T-helper 17 cell (primary cell): ENCODE measurements at regions not wholly inside any gene's neighbourhood (a gene's known extent, or its start where the extent isn't known, plus 50 kb on each side); places are given as distances from the start of the nearest gene placed in this dataset.
"Not testable (repeated sequence)": the region's sequence is repeated elsewhere in the genome, so short reads cannot be mapped to it uniquely, and the experiment has no call there.

Experiments
- ATAC-seq: fragments of 150-1000 bp; cut with Tn5 transposase; 2 replicates; pipeline ENCODE4 v1.10.0; 2021; ENCODE audit warnings: mild to moderate bottlenecking, moderate library complexity
- DNase-seq, 3 donors: peaks; one replicate each; pipeline versions ENCODE4 v3.0.0 to v3.0.0-alpha.2; 2020 to 2021
- H3K9me3 ChIP-seq: one replicate; pipeline ENCODE4 v1.7.0; 2013; ENCODE audit warnings: low read length, mild to moderate bottlenecking; ENCODE audit not compliant: control insufficient read depth, poor library complexity, severe bottlenecking
- H3K27ac Mint-ChIP-seq: one replicate; pipeline ENCODE4 v1.8.0; 2022; ENCODE audit warnings: mild to moderate bottlenecking, moderate library complexity, mixed read lengths
- H3K27me3 Mint-ChIP-seq: one replicate; pipeline ENCODE4 v1.8.0; 2022; ENCODE audit warnings: mixed read lengths
- H3K36me3 Mint-ChIP-seq: one replicate; pipeline ENCODE4 v1.8.0; 2022; ENCODE audit warnings: low read depth, mixed read lengths
- H3K4me1 Mint-ChIP-seq: one replicate; pipeline ENCODE4 v1.8.0; 2022; ENCODE audit warnings: mild to moderate bottlenecking, mixed read lengths
- H3K4me3 Mint-ChIP-seq: one replicate; pipeline ENCODE4 v1.8.0; 2022; ENCODE audit warnings: mild to moderate bottlenecking, moderate library complexity, mixed read lengths

DNA sequence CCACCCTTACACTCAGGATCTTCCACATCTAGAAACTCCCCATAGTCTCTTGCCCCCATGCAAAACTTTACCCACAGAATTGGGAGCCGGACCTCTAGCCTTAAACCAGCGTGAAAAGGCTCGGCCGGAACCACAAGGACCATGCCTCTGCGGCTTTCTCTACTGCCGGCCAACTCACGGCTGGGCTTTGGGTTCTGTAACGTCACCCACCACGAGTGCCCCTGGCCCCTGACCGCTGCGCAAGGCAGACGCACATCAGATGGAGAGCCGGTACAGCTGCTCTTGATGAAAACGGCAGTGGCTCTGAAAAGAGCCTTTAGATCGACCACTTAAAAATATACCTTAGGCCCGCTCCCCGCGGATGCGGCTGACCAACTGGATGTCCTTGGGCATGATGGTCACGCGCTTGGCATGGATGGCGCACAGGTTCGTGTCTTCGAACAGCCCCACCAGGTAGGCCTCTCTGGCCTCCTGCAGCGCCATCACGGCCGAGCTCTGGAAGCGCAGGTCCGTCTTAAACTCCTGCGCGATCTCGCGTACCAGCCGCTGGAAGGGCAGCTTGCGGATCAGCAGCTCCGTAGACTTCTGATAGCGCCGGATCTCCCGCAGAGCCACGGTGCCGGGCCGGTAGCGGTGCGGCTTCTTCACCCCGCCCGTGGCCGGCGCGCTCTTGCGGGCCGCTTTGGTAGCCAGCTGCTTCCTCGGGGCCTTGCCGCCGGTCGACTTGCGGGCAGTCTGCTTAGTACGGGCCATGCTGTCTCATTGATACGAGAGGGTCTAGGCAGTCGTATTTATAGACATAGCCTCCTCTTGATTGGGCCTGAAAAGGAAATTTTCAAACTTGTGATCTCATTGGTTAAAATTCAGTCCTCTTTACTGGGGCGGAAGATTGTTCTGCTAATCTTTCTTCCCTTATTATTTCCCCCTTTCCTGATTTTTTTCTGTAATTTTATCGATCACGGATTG, 66.3 kb downstream of the FAM72C start:
- peak overlapping the region; percentile 87 for H3K4me3 Mint-ChIP-seq
- DNase-seq (peak in 2 of 3 donors; percentile 8), ATAC-seq (peak; percentile 52)
- H3K9me3 ChIP-seq, H3K27ac Mint-ChIP-seq, H3K4me1 Mint-ChIP-seq, H3K27me3 Mint-ChIP-seq, H3K36me3 Mint-ChIP-seq: not testable (repeated sequence)

DNA sequence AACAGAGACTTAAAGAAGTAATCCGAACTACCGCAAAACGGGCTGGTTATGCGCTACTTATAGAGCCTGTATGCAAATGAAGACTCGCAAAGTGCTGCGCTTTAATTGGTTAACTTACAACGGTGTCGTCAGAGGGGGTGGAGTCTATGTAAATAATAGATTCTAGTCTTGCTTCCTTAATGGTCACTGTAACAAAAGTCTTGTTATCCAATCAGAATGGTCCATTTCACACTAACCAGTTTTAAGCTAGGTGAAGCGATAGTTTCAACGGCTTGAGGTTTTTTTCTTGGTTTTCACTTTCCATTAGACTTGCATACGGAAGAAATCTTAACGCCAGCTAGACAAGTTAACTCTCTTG, 67.2 kb downstream of the FAM72C start:
- not testable (repeated sequence) for H3K36me3 Mint-ChIP-seq, H3K4me1 Mint-ChIP-seq, H3K4me3 Mint-ChIP-seq, H3K27ac Mint-ChIP-seq, H3K27me3 Mint-ChIP-seq, DNase-seq, H3K9me3 ChIP-seq
- peak; percentile 86 for ATAC-seq

DNA sequence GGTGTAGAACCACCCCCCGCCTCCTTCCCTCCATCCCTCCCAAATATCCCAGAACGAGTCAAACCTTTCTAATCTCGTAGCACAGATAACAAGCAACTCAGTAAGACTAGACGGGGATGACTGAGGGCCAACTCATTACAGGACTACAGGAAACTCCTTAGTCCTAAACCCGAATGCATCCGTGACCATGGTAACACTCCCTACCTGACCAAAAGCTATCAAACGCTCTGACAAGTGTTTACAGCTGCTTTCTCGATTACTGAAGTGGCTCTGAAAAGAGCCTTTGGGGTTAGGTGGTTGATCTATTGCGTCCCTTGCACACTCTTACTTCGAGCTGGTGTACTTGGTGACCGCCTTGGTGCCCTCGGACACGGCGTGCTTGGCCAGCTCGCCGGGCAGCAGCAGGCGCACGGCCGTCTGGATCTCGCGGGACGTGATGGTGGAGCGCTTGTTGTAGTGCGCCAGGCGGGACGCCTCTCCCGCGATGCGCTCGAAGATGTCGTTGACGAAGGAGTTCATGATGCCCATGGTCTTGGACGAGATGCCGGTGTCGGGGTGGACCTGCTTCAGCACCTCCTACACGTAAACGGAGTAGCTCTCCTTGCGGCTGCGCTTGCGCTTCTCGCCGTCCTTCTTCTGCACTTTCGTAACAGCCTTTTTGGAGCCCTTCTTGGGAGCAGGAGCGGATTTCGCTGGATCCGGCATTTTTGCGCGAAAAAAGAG, 67.7 kb downstream of the FAM72C start:
- not testable (repeated sequence) for H3K27ac Mint-ChIP-seq, H3K36me3 Mint-ChIP-seq, H3K4me1 Mint-ChIP-seq, DNase-seq, H3K9me3 ChIP-seq, H3K4me3 Mint-ChIP-seq, H3K27me3 Mint-ChIP-seq
- ATAC-seq = peak; percentile 24

- not testable (repeated sequence) for H3K4me3 Mint-ChIP-seq, H3K9me3 ChIP-seq, H3K36me3 Mint-ChIP-seq, H3K27ac Mint-ChIP-seq, DNase-seq, H3K27me3 Mint-ChIP-seq, H3K4me1 Mint-ChIP-seq, ATAC-seq
These were observed 75.4 kb downstream of the FAM72C start for GRCh38 chr1:143896377-143896776.

GRCh38 chr1:143884932-143885574, 86.7 kb downstream of the FAM72C start:
- H3K4me3 Mint-ChIP-seq, H3K27me3 Mint-ChIP-seq, H3K9me3 ChIP-seq, H3K4me1 Mint-ChIP-seq, H3K36me3 Mint-ChIP-seq, H3K27ac Mint-ChIP-seq: not testable (repeated sequence)
- peak; percentile 94 for ATAC-seq
- peak; percentile 68 to 71 (median 70) for DNase-seq

DNA sequence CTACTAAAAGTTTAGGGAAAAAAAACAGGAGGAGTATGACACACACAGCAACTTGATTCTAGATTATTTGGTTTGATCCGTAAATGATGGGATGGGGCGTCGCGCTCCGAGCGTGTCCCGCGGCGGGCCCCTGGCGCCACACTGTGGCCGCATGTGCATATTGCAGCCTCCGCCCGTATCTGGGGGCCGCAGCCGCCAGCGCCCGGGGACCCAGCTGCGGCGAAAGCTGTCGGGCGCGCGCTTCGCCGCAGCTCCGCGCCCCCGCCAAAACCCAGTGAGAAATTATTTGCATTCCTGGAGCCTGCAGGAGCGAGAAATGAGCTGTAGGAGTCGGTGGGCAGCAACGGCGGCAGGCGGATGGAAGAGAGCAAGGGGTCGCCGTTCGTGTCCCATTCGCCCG, 87.3 kb downstream of the FAM72C start:
- H3K9me3 ChIP-seq, H3K27me3 Mint-ChIP-seq, H3K36me3 Mint-ChIP-seq, H3K27ac Mint-ChIP-seq, H3K4me1 Mint-ChIP-seq: not testable (repeated sequence)
- peak; percentile 92 for ATAC-seq
- peak overlapping the region; percentile 55 for H3K4me3 Mint-ChIP-seq
- DNase-seq = peak; percentile 26 to 62 (median 45)

DNA sequence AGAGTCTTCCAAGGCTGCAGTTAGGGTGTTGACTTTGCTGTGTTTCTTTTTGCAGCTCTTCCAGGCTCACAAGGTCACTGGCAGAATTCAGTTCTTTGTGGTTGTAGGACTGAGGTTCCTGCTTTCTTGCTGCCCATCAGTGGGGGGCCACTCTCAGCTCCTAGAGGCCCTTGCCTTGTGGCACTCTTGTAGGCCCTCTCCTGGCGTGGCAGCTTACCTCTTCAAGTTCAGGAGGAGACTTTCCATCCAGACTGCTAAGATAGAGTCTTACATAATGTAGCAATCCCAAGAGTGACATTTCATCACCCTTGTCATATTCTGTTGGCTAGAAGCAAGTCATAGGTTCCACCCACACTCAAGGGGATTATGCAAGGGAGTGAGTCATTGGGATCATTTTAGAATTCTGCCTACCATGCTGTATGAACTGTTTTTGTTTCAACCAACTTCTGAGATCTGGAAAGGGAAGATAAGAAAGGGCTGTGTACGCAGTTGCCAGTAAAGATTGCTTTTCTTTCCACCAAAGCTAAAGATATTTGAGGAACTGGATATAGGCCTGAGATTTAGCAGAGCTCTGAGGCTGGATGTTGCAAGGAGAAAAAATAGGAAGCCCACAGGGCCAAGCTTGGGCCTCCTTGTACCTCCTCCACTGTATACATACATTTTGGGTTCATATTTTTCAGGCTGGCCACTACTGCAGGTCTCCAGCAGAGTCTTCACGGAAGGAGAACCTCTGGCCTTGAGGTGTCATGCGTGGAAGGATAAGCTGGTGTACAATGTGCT, 91.8 kb downstream of the FAM72C start:
- not testable (repeated sequence) for H3K4me3 Mint-ChIP-seq, H3K27ac Mint-ChIP-seq, H3K27me3 Mint-ChIP-seq, H3K4me1 Mint-ChIP-seq, ATAC-seq, H3K36me3 Mint-ChIP-seq, DNase-seq, H3K9me3 ChIP-seq

DNA sequence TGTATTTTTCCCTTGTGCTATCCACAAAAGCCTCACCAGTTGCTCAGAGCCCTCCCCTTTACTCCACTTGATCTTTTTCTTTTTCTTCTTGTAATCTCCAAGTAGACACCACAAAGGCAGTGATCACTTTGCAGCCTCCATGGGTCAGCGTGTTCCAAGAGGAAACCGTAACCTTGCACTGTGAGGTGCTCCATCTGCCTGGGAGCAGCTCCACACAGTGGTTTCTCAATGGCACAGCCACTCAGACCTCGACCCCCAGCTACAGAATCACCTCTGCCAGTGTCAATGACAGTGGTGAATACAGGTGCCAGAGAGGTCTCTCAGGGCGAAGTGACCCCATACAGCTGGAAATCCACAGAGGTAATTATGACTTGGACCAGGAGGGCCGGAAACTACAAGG, 95.8 kb downstream of the FAM72C start:
- not testable (repeated sequence) for DNase-seq, H3K4me1 Mint-ChIP-seq, ATAC-seq, H3K27me3 Mint-ChIP-seq, H3K27ac Mint-ChIP-seq, H3K36me3 Mint-ChIP-seq, H3K4me3 Mint-ChIP-seq, H3K9me3 ChIP-seq

- ATAC-seq, H3K4me1 Mint-ChIP-seq, DNase-seq, H3K27ac Mint-ChIP-seq, H3K9me3 ChIP-seq, H3K27me3 Mint-ChIP-seq, H3K4me3 Mint-ChIP-seq, H3K36me3 Mint-ChIP-seq: not testable (repeated sequence)
These were observed 97.2 kb downstream of the FAM72C start for GRCh38 chr1:143874625-143875024.

GRCh38 chr1:143873650-143874049, 98.1 kb downstream of the FAM72C start:
- H3K27me3 Mint-ChIP-seq, H3K4me1 Mint-ChIP-seq, DNase-seq, ATAC-seq, H3K36me3 Mint-ChIP-seq, H3K9me3 ChIP-seq, H3K27ac Mint-ChIP-seq, H3K4me3 Mint-ChIP-seq: not testable (repeated sequence)

DNA sequence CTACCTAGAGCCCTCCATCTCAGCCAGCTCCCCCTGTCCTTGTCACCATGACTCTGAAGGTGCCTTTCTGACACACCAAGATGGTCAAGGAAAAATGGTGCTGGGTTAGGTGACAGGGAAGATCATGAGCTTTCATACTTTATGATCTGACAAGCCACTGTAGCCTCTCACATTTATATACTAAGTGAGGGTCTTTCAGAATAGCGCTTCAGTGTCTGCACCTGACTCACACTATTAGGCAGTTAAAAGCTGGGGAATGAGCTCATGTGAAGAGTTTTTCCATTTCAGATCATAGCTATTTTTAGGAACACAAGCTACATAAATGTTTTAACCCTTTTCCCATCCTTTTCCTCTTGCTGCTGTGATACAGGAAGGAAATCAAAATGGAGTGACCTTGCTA, 101.4 kb downstream of the FAM72C start:
- not testable (repeated sequence) for H3K4me3 Mint-ChIP-seq, H3K27me3 Mint-ChIP-seq, ATAC-seq, H3K27ac Mint-ChIP-seq, H3K36me3 Mint-ChIP-seq, H3K9me3 ChIP-seq, H3K4me1 Mint-ChIP-seq, DNase-seq

- not testable (repeated sequence) for H3K4me1 Mint-ChIP-seq, H3K4me3 Mint-ChIP-seq, ATAC-seq, H3K27me3 Mint-ChIP-seq, DNase-seq, H3K27ac Mint-ChIP-seq, H3K36me3 Mint-ChIP-seq, H3K9me3 ChIP-seq
These were observed 104.1 kb downstream of the FAM72C start for GRCh38 chr1:143867590-143868220.
